Fibroblast of lung (primary cell): ENCODE measurements at regions not wholly inside any gene's neighbourhood (a gene's known extent, or its start where the extent isn't known, plus 50 kb on each side); places are given as distances from the start of the nearest gene placed in this dataset.

Source experiments
- DNase-seq, 2 donors: peaks; one replicate each; pipeline versions ENCODE4 v3.0.0 to v3.0.0-alpha.2; 2010; ENCODE audit warnings: low read depth in 2 of 2
- H2AFZ ChIP-seq: 2 replicates; pipeline ENCODE4 v1.5.1; 2012; ENCODE audit warnings: low read length, control low read depth, inconsistent platforms
- H3K27ac ChIP-seq: 2 replicates; pipeline ENCODE4 v1.5.1; 2011; ENCODE audit warnings: low read length, control low read depth; ENCODE audit not compliant: insufficient read depth
- H3K27me3 ChIP-seq: 2 replicates; pipeline ENCODE4 v1.5.1; 2011; ENCODE audit warnings: mild to moderate bottlenecking, low read length; ENCODE audit not compliant: control insufficient read depth, insufficient read depth
- H3K36me3 ChIP-seq: 2 replicates; pipeline ENCODE4 v1.5.1; 2011; ENCODE audit warnings: low read length; ENCODE audit not compliant: control insufficient read depth, insufficient read depth
- H3K4me1 ChIP-seq: 2 replicates; pipeline ENCODE4 v1.5.1; 2011; ENCODE audit warnings: low read length; ENCODE audit not compliant: control insufficient read depth, insufficient read depth; ENCODE audit errors: extremely low read depth
- H3K4me2 ChIP-seq: 2 replicates; pipeline ENCODE4 v1.5.1; 2011; ENCODE audit warnings: low read length, control low read depth; ENCODE audit not compliant: insufficient read depth; ENCODE audit errors: extremely low read depth
- H3K4me3 ChIP-seq, 4 experiments: fragments of 200-600 bp in 1 of 4; sonication (generic) in 1 of 4; replicated peaks in 1 of 4; 2 replicates each; pipeline ENCODE4 v1.5.1; 2011 to 2016; ENCODE audit warnings: low read length in 4 of 4, low read depth in 3 of 4, mild to moderate bottlenecking in 3 of 4, control low read depth in 2 of 4, inconsistent platforms in 1 of 4, mixed read lengths in 1 of 4; ENCODE audit not compliant: insufficient read depth in 1 of 4; ENCODE audit errors: control extremely low read depth in 1 of 4
- H3K79me2 ChIP-seq: 2 replicates; pipeline ENCODE4 v1.5.1; 2012; ENCODE audit warnings: mild to moderate bottlenecking, low read length, inconsistent platforms; ENCODE audit not compliant: control insufficient read depth, insufficient read depth
- H3K9ac ChIP-seq: 2 replicates; pipeline ENCODE4 v1.5.1; 2011; ENCODE audit warnings: mild to moderate bottlenecking, low read length, control low read depth; ENCODE audit not compliant: insufficient read depth
- H3K9me3 ChIP-seq: 2 replicates; pipeline ENCODE4 v1.5.1; 2012; ENCODE audit warnings: low read depth, low read length; ENCODE audit not compliant: control insufficient read depth, insufficient read depth
- H4K20me1 ChIP-seq: 2 replicates; pipeline ENCODE4 v1.5.1; 2011; ENCODE audit warnings: low read length; ENCODE audit not compliant: control insufficient read depth, insufficient read depth; ENCODE audit errors: extremely low read depth
- CTCF ChIP-seq, 2 donors: IDR thresholded peaks in 1 of 2; conservative IDR thresholded peaks in 1 of 2; 1 replicate in 1 of 2; 2 replicates in 1 of 2; pipeline ENCODE4 v1.5.1; 2011 to 2012; ENCODE audit warnings: low read length in 2 of 2, control low read depth in 1 of 2, inconsistent platforms in 1 of 2, low read depth in 1 of 2, mild to moderate bottlenecking in 1 of 2
- EZH2 ChIP-seq: IDR thresholded peaks from 2 replicates; pipeline ENCODE4 v1.5.1; 2012; ENCODE audit warnings: low read length, control low read depth, mild to moderate bottlenecking; ENCODE audit errors: missing control alignments

GRCh38 chr7:34390103-34390502, 267.9 kb upstream of the NPSR1 start:
- no peaks in the 10 kb centered on the region for H3K27me3 ChIP-seq
- no peak overlapping the region for H3K4me3 ChIP-seq
- H3K9me3 ChIP-seq, result no peaks in the 10 kb centered on the region
- no peak overlapping the region for H3K27ac ChIP-seq
- H3K9ac ChIP-seq, result no peak overlapping the region
- no peak for DNase-seq
- no peaks in the 10 kb centered on the region for H3K36me3 ChIP-seq
- no peaks in the 10 kb centered on the region for H3K4me1 ChIP-seq
- no peak overlapping the region for H3K4me2 ChIP-seq
- no peak overlapping the region for H2AFZ ChIP-seq
- TF ChIP-seq CTCF (conservative IDR thresholded peaks at IDR 0.05 in 1 of 2, IDR thresholded peaks at IDR 0.05 in 1 of 2; ENCODE audit: low read depth in 1 of 2, low read length in 2 of 2) (no peak), EZH2 (no peak)
- no peaks in the 10 kb centered on the region for H4K20me1 ChIP-seq
- H3K79me2 ChIP-seq, result no peaks in the 10 kb centered on the region

GRCh38 chr7:34392972-34393371, 265.0 kb upstream of the NPSR1 start:
- Histone ChIP-seq H3K27ac (no peak overlapping the region), H3K9me3 (no peaks in the 10 kb centered on the region), H3K4me2 (no peak overlapping the region), H3K36me3 (no peaks in the 10 kb centered on the region), H4K20me1 (no peaks in the 10 kb centered on the region), H3K4me1 (no peaks in the 10 kb centered on the region), H3K27me3 (no peaks in the 10 kb centered on the region), H2AFZ (no peak overlapping the region), H3K79me2 (no peaks in the 10 kb centered on the region), H3K9ac (no peak overlapping the region), H3K4me3 (no peak overlapping the region)
- TF ChIP-seq EZH2 (no peak), CTCF (conservative IDR thresholded peaks at IDR 0.05 in 1 of 2, IDR thresholded peaks at IDR 0.05 in 1 of 2; ENCODE audit: low read depth in 1 of 2, low read length in 2 of 2) (no peak)
- DNase-seq, result no peak

- H3K4me1 ChIP-seq, result no peaks in the 10 kb centered on the region
- no peak overlapping the region for H3K9ac ChIP-seq
- H3K36me3 ChIP-seq, result no peaks in the 10 kb centered on the region
- DNase-seq, result peak in 1 of 2 donors; percentile 34
- TF ChIP-seq CTCF (conservative IDR thresholded peaks at IDR 0.05 in 1 of 2, IDR thresholded peaks at IDR 0.05 in 1 of 2; ENCODE audit: low read depth in 1 of 2, low read length in 2 of 2) (no peak), EZH2 (no peak)
- H3K27ac ChIP-seq, result no peak overlapping the region
- no peak overlapping the region for H2AFZ ChIP-seq
- H3K4me3 ChIP-seq, result no peak overlapping the region
- no peak overlapping the region for H3K4me2 ChIP-seq
- no peaks in the 10 kb centered on the region for H4K20me1 ChIP-seq
- no peaks in the 10 kb centered on the region for H3K27me3 ChIP-seq
- H3K9me3 ChIP-seq, result no peaks in the 10 kb centered on the region
- H3K79me2 ChIP-seq, result no peaks in the 10 kb centered on the region
Observed at GRCh38 chr7:34396437-34397064, 261.5 kb upstream of the NPSR1 start.
